A549 (cell line): ENCODE measurements at regions not wholly inside any gene's neighbourhood (a gene's known extent, or its start where the extent isn't known, plus 50 kb on each side); places are given as distances from the start of the nearest gene placed in this dataset.

Source experiments
- CBX2 ChIP-seq: fragments of 200-600 bp; sonication (generic); IDR thresholded peaks from 2 replicates; pipeline ENCODE4 v1.6.1; 2016; ENCODE audit warnings: low read depth, mild to moderate bottlenecking, borderline replicate concordance
- E2F6 ChIP-seq: IDR thresholded peaks from 2 replicates; pipeline ENCODE4 v1.6.1; 2012; ENCODE audit warnings: low read depth, borderline replicate concordance
- EP300 ChIP-seq, 2 experiments: fragments of >200 bp; sonication (Bioruptor Twin); formaldehyde crosslinking; IDR thresholded peaks; 2 replicates in 1 of 2; 3 replicates in 1 of 2; pipeline ENCODE4 v1.6.1; 2016 to 2017
- HOXB5 ChIP-seq: fragments of 250-450 bp; sonication (Bioruptor Pico); IDR thresholded peaks from 2 replicates; pipeline ENCODE4 v1.5.0; 2020; ENCODE audit warnings: mild to moderate bottlenecking, moderate library complexity
- KDM5A ChIP-seq: fragments of 200-600 bp; sonication (generic); IDR thresholded peaks from 2 replicates; pipeline ENCODE4 v1.6.1; 2016; ENCODE audit warnings: antibody characterized with exemption, mild to moderate bottlenecking
- NPAS2 ChIP-seq: fragments of 250-450 bp; sonication (Bioruptor Pico); IDR thresholded peaks from 2 replicates; pipeline ENCODE4 v1.8.0; 2022; ENCODE audit warnings: mild to moderate bottlenecking, moderate library complexity, borderline replicate concordance
- POLR2A ChIP-seq: IDR thresholded peaks from 2 replicates; pipeline ENCODE4 v1.6.1; 2012; ENCODE audit warnings: mild to moderate bottlenecking, low read length
- POLR2AphosphoS2 ChIP-seq: conservative IDR thresholded peaks from 2 replicates; pipeline ENCODE4 v1.6.1; 2012; ENCODE audit warnings: low read length, improper control_type of control experiment, inconsistent platforms
- RFX5 ChIP-seq: fragments of 450-650 bp; IDR thresholded peaks from 2 replicates; pipeline ENCODE4 v1.7.1; 2014; ENCODE audit warnings: antibody characterized with exemption, mild to moderate bottlenecking, moderate library complexity
- SMC3 ChIP-seq: fragments of >200 bp; sonication (Bioruptor Twin); formaldehyde crosslinking; IDR thresholded peaks from 3 replicates; pipeline ENCODE4 v1.6.1; 2018; ENCODE audit warnings: inconsistent platforms
- TF ChIP-seq, protein P1 (sequence below): fragments of 250-450 bp; sonication (Bioruptor Pico); IDR thresholded peaks from 2 replicates; pipeline ENCODE4 v1.5.0; 2021; ENCODE audit warnings: mild to moderate bottlenecking, moderate library complexity, borderline replicate concordance
- TF ChIP-seq, protein P2 (sequence below): fragments of >200 bp; sonication (Bioruptor Twin); formaldehyde crosslinking; IDR thresholded peaks from 3 replicates; pipeline ENCODE4 v1.5.1; 2016

DNA sequence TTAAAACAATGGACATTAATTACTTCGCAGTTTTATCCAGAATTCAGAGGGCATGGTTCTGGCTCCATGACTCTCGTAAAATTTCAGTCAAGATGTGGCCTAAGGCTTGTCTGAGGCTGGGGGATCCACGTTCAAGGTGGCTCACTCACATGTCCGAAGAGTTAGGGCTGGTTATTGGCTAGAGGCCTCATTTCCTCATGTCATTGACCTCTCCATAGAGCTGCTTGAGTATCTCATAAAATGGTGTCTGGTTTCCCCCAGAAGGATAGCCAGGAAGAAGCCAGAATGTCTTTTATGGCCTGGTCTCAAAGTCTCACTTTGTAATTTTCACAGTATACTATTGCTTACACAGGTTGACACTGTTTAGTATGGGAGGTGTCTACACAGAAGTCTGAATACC, 67.3 kb upstream of the DCBLD2 start:
- TF ChIP-seq, protein P1, sequence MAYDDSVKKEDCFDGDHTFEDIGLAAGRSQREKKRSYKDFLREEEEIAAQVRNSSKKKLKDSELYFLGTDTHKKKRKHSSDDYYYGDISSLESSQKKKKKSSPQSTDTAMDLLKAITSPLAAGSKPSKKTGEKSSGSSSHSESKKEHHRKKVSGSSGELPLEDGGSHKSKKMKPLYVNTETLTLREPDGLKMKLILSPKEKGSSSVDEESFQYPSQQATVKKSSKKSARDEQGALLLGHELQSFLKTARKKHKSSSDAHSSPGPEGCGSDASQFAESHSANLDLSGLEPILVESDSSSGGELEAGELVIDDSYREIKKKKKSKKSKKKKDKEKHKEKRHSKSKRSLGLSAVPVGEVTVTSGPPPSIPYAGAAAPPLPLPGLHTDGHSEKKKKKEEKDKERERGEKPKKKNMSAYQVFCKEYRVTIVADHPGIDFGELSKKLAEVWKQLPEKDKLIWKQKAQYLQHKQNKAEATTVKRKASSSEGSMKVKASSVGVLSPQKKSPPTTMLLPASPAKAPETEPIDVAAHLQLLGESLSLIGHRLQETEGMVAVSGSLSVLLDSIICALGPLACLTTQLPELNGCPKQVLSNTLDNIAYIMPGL (CRISPR knock-in tag), result no peak
- TF ChIP-seq NPAS2 (CRISPR knock-in tag) (no peak), POLR2A (no peak), KDM5A (no peak), SMC3 (no peak), E2F6 (no peak), CBX2 (no peak), HOXB5 (CRISPR knock-in tag) (no peak), EP300 (IDR thresholded peaks at IDR 0.05) (no peak), POLR2AphosphoS2 (no peak), RFX5 (no peak)
- TF ChIP-seq, protein P2, sequence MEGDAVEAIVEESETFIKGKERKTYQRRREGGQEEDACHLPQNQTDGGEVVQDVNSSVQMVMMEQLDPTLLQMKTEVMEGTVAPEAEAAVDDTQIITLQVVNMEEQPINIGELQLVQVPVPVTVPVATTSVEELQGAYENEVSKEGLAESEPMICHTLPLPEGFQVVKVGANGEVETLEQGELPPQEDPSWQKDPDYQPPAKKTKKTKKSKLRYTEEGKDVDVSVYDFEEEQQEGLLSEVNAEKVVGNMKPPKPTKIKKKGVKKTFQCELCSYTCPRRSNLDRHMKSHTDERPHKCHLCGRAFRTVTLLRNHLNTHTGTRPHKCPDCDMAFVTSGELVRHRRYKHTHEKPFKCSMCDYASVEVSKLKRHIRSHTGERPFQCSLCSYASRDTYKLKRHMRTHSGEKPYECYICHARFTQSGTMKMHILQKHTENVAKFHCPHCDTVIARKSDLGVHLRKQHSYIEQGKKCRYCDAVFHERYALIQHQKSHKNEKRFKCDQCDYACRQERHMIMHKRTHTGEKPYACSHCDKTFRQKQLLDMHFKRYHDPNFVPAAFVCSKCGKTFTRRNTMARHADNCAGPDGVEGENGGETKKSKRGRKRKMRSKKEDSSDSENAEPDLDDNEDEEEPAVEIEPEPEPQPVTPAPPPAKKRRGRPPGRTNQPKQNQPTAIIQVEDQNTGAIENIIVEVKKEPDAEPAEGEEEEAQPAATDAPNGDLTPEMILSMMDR, result no peak
